ENCODE measurements at regions not wholly inside any gene's neighbourhood (a gene's known extent, or its start where the extent isn't known, plus 50 kb on each side); places are given as distances from the start of the nearest gene placed in this dataset.

DNA sequence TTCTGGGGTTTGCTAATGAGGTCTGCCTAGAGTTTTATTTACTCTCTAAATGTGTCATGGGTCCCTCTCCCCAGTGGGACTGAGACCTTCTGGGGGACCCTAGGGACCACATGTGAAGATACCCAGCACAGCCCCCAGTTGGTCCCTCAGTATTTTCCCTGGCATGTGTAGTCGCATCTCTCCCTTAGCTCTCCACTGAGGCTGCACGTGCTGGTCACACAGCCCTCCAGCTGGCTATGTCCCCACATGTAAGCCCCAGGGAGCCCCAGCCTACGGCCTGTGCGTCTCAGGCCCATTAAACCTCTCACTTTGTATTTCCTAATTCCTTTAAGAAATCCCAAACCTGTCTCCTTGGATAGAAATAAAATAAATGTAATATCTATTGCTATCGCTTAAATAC, 189.6 kb upstream of the TSHZ3 start:
- TF ChIP-seq, protein P1, sequence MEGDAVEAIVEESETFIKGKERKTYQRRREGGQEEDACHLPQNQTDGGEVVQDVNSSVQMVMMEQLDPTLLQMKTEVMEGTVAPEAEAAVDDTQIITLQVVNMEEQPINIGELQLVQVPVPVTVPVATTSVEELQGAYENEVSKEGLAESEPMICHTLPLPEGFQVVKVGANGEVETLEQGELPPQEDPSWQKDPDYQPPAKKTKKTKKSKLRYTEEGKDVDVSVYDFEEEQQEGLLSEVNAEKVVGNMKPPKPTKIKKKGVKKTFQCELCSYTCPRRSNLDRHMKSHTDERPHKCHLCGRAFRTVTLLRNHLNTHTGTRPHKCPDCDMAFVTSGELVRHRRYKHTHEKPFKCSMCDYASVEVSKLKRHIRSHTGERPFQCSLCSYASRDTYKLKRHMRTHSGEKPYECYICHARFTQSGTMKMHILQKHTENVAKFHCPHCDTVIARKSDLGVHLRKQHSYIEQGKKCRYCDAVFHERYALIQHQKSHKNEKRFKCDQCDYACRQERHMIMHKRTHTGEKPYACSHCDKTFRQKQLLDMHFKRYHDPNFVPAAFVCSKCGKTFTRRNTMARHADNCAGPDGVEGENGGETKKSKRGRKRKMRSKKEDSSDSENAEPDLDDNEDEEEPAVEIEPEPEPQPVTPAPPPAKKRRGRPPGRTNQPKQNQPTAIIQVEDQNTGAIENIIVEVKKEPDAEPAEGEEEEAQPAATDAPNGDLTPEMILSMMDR (IDR thresholded peaks at IDR 0.05; ENCODE audit: insufficient read depth, low read length): no peak
- no peak for TF ChIP-seq POLR2AphosphoS5 (IDR thresholded peaks at IDR 0.05; ENCODE audit: low read depth)

All from HL-60 (cell line).